ENCODE measurements at regions not wholly inside any gene's neighbourhood (a gene's known extent, or its start where the extent isn't known, plus 50 kb on each side); places are given as distances from the start of the nearest gene placed in this dataset.
"Not testable (repeated sequence)": the region's sequence is repeated elsewhere in the genome, so short reads cannot be mapped to it uniquely, and the experiment has no call there.

DNA sequence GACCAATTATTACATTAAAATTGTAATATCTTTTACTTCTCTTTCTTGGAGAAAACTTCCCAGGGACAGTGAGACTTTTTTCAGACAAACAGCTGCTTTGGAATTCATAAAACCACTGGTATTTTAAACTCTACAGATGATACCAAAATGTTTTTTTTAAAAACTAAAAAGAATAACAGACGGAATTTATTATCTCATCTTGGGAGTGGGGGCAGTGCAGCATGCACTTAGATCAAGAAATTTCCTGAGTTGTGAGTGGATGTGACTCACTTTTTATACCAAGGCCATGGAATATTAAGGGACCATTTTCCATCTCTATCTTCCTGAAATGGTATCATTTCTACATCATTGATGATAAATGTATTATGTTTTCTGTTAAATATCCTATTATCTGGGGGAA is 422.8 kb upstream of the HNRNPA3 start:
- no peaks in the 10 kb centered on the region for H3K9me3 ChIP-seq
- DNase-seq = no peak
- no peaks in the 10 kb centered on the region for H3K27me3 ChIP-seq
- H3K36me3 ChIP-seq = no peaks in the 10 kb centered on the region
- TF ChIP-seq, protein P1, sequence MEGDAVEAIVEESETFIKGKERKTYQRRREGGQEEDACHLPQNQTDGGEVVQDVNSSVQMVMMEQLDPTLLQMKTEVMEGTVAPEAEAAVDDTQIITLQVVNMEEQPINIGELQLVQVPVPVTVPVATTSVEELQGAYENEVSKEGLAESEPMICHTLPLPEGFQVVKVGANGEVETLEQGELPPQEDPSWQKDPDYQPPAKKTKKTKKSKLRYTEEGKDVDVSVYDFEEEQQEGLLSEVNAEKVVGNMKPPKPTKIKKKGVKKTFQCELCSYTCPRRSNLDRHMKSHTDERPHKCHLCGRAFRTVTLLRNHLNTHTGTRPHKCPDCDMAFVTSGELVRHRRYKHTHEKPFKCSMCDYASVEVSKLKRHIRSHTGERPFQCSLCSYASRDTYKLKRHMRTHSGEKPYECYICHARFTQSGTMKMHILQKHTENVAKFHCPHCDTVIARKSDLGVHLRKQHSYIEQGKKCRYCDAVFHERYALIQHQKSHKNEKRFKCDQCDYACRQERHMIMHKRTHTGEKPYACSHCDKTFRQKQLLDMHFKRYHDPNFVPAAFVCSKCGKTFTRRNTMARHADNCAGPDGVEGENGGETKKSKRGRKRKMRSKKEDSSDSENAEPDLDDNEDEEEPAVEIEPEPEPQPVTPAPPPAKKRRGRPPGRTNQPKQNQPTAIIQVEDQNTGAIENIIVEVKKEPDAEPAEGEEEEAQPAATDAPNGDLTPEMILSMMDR (IDR thresholded peaks at IDR 0.05; ENCODE audit: low read depth, low read length) = no peak
- H3K4me1 ChIP-seq = no peaks in the 10 kb centered on the region
- H3K4me3 ChIP-seq (ENCODE audit: low read depth, low read length) = no peak overlapping the region

DNA sequence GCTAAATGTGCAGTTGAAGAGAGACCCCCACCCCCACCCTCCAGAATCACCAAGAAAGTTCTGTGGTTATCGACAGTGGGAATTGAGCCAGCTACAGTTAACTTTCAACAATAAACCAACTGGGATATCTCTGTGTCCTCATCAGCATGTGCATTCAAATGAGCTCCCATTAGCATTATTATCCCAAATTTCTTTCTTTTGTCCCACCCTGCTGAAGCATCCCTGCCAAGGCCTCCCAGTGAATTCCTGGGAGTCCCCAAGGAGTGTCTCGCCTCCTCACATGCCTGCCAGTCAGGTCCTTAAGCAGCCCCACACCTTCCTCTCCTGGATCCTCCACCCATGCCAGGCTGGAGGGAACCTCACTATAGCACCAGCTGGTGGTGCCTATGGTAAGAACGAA is 422.1 kb upstream of the HNRNPA3 start:
- no peaks in the 10 kb centered on the region for H3K9me3 ChIP-seq
- no peaks in the 10 kb centered on the region for H3K4me1 ChIP-seq
- no peaks in the 10 kb centered on the region for H3K36me3 ChIP-seq
- no peak overlapping the region for H3K4me3 ChIP-seq (ENCODE audit: low read depth, low read length)
- TF ChIP-seq, protein P1 (IDR thresholded peaks at IDR 0.05; ENCODE audit: low read depth, low read length) = no peak
- DNase-seq = no peak
- no peaks in the 10 kb centered on the region for H3K27me3 ChIP-seq

DNA sequence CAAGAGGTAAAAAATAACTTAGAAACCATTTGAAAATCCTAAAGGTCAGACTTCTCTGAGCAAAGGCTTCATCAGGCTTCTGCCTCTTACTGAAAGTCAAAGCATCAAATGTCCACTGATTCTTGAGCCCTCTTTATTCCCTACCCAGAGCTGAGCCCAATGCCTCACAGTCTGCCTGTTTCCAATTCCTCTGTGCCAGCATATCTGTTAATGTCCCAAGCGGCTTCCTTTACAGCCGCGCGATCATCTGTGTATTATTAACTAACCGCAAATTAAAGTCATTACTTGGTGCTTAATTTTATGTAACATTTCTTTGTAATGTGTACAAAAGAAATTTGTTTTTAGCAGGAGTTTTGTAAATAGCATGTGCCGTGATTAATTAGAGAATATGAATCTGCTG is 418.8 kb upstream of the HNRNPA3 start:
- no peaks in the 10 kb centered on the region for H3K4me1 ChIP-seq
- no peak for DNase-seq
- no peaks in the 10 kb centered on the region for H3K36me3 ChIP-seq
- H3K4me3 ChIP-seq (ENCODE audit: low read depth, low read length) = no peak overlapping the region
- TF ChIP-seq, protein P1 (IDR thresholded peaks at IDR 0.05; ENCODE audit: low read depth, low read length) = no peak
- no peaks in the 10 kb centered on the region for H3K9me3 ChIP-seq
- no peaks in the 10 kb centered on the region for H3K27me3 ChIP-seq

DNA sequence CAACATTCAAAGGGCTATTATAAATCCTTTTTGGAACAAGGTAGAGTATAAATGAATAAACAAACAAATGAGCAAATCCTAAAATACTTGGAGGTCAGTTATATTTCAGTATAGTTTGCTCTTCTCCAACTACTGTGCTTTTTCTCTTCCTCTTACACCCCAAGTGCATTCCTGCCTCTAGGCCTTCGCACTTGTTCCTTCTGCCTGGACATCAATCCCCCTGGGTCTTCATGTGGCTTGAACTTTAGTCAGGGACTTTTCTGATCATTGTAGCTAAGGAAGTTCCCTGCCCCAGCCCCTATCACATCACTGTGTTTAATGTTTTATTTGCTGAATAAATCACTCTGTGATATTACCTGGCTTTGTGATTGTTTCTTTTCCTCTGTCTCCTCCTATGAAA is 418.2 kb upstream of the HNRNPA3 start:
- Histone ChIP-seq H3K9me3 (no peaks in the 10 kb centered on the region), H3K4me1 (no peaks in the 10 kb centered on the region), H3K27me3 (no peaks in the 10 kb centered on the region), H3K4me3 (ENCODE audit: low read depth, low read length) (no peak overlapping the region), H3K36me3 (no peaks in the 10 kb centered on the region)
- TF ChIP-seq, protein P1 (IDR thresholded peaks at IDR 0.05; ENCODE audit: low read depth, low read length) = no peak
- no peak for DNase-seq

DNA sequence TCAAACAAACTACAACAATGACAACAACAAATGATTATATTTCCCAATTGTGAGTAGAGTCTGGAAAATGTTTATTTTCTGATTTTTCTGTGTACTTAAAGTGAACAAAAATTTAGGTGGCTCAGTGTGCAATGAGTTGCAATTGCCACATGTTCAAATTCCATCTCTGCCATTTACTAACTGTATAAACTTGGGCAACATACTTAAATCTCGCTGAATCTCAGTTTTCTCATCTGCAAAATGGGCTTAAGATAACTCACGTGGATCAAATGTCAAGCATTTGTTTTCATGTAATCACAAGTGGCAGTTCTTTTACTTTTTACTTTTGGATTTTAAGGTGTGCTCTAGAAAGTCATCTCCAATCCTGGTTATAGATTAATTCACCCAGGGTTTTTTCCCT is 416.8 kb upstream of the HNRNPA3 start:
- TF ChIP-seq, protein P1 (IDR thresholded peaks at IDR 0.05; ENCODE audit: low read depth, low read length) = no peak
- Histone ChIP-seq H3K4me1 (no peaks in the 10 kb centered on the region), H3K36me3 (no peaks in the 10 kb centered on the region), H3K4me3 (ENCODE audit: low read depth, low read length) (no peak overlapping the region), H3K27me3 (no peaks in the 10 kb centered on the region), H3K9me3 (no peaks in the 10 kb centered on the region)
- DNase-seq = no peak

DNA sequence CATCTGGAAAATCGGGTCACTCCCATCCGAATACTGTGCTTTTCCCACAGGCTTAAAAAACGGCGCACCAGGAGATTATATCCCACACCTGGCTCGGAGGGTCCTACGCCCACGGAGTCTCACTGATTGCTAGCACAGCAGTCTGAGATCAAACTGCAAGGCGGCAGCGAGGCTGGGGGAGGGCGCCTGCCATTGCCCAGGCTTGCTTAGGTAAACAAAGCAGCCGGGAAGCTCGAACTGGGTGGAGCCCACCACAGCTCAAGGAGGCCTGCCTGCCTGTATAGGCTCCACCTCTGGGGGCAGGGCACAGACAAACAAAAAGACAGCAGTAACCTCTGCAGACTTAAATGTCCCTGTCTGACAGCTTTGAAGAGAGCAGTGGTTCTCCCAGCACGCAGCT is 415.9 kb upstream of the HNRNPA3 start:
- not testable (repeated sequence) for H3K9me3 ChIP-seq; H3K27me3 ChIP-seq; H3K36me3 ChIP-seq; H3K4me3 ChIP-seq (ENCODE audit: low read depth, low read length); DNase-seq; H3K4me1 ChIP-seq

DNA sequence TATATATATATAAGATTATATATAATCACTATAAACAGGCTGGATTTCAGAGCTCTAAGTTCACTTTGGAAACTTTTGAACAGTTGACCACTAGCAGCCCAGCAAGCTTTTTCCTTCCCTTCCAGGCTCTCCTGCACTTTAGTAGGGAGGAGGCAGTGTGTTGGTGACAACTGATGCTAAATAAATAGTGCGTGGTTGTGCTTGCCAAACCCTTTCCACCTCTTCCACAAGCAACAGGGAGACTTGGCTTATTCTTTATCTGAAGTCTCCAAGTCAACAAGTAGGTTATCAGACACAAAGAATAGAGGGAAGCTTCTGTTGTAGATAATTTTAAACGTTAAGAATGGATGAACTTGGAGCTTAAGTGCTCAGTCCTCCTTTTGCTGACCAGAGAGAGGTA is 408.2 kb upstream of the HNRNPA3 start:
- TF ChIP-seq, protein P1 (IDR thresholded peaks at IDR 0.05; ENCODE audit: low read depth, low read length) = no peak
- DNase-seq = no peak
- H3K27me3 ChIP-seq = no peaks in the 10 kb centered on the region
- no peaks in the 10 kb centered on the region for H3K9me3 ChIP-seq
- no peaks in the 10 kb centered on the region for H3K36me3 ChIP-seq
- H3K4me3 ChIP-seq (ENCODE audit: low read depth, low read length) = no peak overlapping the region
- no peaks in the 10 kb centered on the region for H3K4me1 ChIP-seq
